ENCODE measurements at regions not wholly inside any gene's neighbourhood (a gene's known extent, or its start where the extent isn't known, plus 50 kb on each side); places are given as distances from the start of the nearest gene placed in this dataset.

DNA sequence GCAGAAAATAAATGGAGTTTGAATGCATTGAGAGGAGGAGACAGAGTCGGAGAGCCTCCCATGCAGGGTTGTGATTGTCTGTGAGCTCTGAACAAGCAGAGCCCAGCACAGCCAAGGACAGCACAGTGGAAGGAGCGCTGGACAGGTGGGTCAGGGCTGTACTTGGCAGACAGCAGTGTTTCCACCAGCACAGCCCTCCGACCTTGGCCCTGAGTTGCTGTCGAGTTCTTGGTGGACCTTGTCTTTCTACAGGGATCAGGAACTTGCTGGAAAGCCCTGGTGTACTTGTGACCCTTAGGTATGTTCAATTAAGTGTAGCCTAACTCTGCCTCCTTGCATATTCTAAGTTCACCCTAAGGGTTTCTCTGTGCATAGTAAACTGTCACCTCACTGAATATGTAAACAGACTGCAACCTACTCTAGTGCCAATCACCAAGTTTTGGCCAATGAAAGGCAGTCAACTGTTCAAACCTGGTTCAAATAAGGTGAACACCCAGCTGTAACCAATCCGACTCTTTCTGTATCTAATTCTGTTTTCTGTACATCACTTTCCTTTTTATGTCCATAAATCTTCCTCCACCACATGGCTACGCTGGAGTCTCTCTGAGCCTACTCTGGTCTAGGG is 86.6 kb upstream of the SLC25A33 start:
- H3K9me3 ChIP-seq (ENCODE audit: control insufficient read depth, low read depth, low read length), result no peaks in the 10 kb centered on the region
- H4K20me1 ChIP-seq (ENCODE audit: control insufficient read depth, insufficient read depth, insufficient read length), result no peaks in the 10 kb centered on the region
- H3K4me2 ChIP-seq (ENCODE audit: insufficient read depth, insufficient read length, low read length), result no peak overlapping the region
- Mint-ChIP-seq H3K4me1 (peaks cover 14 to 15% of the 10 kb centered on the region in 2 experiments), H3K9me3 (no peaks in the 10 kb centered on the region), H3K27me3 (ENCODE audit: low read depth) (peaks cover 5% of the 10 kb centered on the region), H3K4me3 (no peak overlapping the region), H3K36me3 (ENCODE audit: insufficient read depth in 1 of 3, low read depth in 3 of 3) (no peaks in the 10 kb centered on the region), H3K27ac (no peak overlapping the region; a peak in 1 of 7 replicates)
- no peak overlapping the region for H3T11ph ChIP-seq (ENCODE audit: low read length)
- no peak overlapping the region for H2BK12ac ChIP-seq (ENCODE audit: insufficient read length, low read depth, low read length)
- H4K91ac ChIP-seq (ENCODE audit: insufficient read length, low read depth, low read length), result no peak overlapping the region
- H3K23ac ChIP-seq (ENCODE audit: insufficient read length, low read depth, low read length), result no peak overlapping the region
- H4K5ac ChIP-seq (ENCODE audit: insufficient read length, low read depth, low read length), result no peak overlapping the region
- no peak overlapping the region for H2BK5ac ChIP-seq (ENCODE audit: insufficient read length, low read length)
- no peak overlapping the region for H2BK20ac ChIP-seq (ENCODE audit: low read depth, low read length, poor library complexity, severe bottlenecking)
- H3K27ac ChIP-seq (ENCODE audit: insufficient read length, low read depth, low read length), result no peak overlapping the region
- H3K4me1 ChIP-seq (ENCODE audit: insufficient read depth, low read length), result no peaks in the 10 kb centered on the region
- H2BK15ac ChIP-seq (ENCODE audit: low read depth, low read length), result no peak overlapping the region
- no peak overlapping the region for H3K18ac ChIP-seq (ENCODE audit: insufficient read length, low read depth, low read length)
- no peaks in the 10 kb centered on the region for H3K79me2 ChIP-seq (ENCODE audit: insufficient read depth, low read length)
- H3K14ac ChIP-seq (ENCODE audit: insufficient read depth, low read length), result no peak overlapping the region
- no peak overlapping the region for H2AK5ac ChIP-seq (ENCODE audit: insufficient read length, low read length)
- TF ChIP-seq, protein P1, sequence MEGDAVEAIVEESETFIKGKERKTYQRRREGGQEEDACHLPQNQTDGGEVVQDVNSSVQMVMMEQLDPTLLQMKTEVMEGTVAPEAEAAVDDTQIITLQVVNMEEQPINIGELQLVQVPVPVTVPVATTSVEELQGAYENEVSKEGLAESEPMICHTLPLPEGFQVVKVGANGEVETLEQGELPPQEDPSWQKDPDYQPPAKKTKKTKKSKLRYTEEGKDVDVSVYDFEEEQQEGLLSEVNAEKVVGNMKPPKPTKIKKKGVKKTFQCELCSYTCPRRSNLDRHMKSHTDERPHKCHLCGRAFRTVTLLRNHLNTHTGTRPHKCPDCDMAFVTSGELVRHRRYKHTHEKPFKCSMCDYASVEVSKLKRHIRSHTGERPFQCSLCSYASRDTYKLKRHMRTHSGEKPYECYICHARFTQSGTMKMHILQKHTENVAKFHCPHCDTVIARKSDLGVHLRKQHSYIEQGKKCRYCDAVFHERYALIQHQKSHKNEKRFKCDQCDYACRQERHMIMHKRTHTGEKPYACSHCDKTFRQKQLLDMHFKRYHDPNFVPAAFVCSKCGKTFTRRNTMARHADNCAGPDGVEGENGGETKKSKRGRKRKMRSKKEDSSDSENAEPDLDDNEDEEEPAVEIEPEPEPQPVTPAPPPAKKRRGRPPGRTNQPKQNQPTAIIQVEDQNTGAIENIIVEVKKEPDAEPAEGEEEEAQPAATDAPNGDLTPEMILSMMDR (conservative IDR thresholded peaks at IDR 0.05), result no peak
- no CpG with 5 or more reads among the region's 6 CpGs for WGBS (ENCODE audit: extremely low coverage, insufficient read length, low lambda C conversion rate)
- no peak for DNase-seq
- no peak overlapping the region for H3K4ac ChIP-seq (ENCODE audit: low read depth, low read length)
- H2AFZ ChIP-seq (ENCODE audit: low read length), result no peak overlapping the region
- H3K56ac ChIP-seq (ENCODE audit: insufficient read length, low read depth, low read length), result no peak overlapping the region
- no peak overlapping the region for H4K8ac ChIP-seq (replicated peaks; ENCODE audit: insufficient read length, low read depth, low read length)
- no peaks in the 10 kb centered on the region for H3K27me3 ChIP-seq (ENCODE audit: insufficient read depth, low read length)
- no peak overlapping the region for H2BK120ac ChIP-seq (ENCODE audit: low read depth, low read length, poor library complexity, severe bottlenecking)
- no peaks in the 10 kb centered on the region for H3K79me1 ChIP-seq (ENCODE audit: insufficient read depth, low read depth, low read length, poor library complexity, severe bottlenecking)
- no peak overlapping the region for H3K9ac ChIP-seq (ENCODE audit: extremely low read depth, insufficient read length, low read length)
- no peaks in the 10 kb centered on the region for H3K23me2 ChIP-seq (ENCODE audit: insufficient read length, low read depth, low read length, poor library complexity, severe bottlenecking)

All from H9 (cell line).